ENCODE measurements at regions not wholly inside any gene's neighbourhood (a gene's known extent, or its start where the extent isn't known, plus 50 kb on each side); places are given as distances from the start of the nearest gene placed in this dataset.

DNA sequence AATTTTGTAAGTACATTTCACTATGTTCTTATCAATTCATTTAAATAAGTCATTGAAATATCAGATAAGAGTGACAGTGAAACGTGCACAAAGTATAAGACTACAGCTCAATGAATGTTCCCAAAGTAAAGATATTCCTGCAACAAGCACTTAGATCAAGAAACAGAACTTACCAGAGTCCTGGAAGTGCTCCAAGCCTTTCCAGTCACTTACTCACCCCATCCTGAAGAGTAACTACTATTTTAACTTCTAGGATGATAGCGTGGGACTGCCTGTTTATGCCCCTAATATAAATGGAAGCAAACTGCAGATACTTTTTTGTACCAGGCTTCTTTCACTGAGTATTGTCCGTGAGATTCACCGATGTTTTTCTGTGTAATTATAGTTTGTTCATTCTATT, 768.9 kb downstream of the SLC4A3 start:
- Histone ChIP-seq H3K4me3 (no peak overlapping the region), H3K27ac (no peak overlapping the region)
- TF ChIP-seq, protein P1, sequence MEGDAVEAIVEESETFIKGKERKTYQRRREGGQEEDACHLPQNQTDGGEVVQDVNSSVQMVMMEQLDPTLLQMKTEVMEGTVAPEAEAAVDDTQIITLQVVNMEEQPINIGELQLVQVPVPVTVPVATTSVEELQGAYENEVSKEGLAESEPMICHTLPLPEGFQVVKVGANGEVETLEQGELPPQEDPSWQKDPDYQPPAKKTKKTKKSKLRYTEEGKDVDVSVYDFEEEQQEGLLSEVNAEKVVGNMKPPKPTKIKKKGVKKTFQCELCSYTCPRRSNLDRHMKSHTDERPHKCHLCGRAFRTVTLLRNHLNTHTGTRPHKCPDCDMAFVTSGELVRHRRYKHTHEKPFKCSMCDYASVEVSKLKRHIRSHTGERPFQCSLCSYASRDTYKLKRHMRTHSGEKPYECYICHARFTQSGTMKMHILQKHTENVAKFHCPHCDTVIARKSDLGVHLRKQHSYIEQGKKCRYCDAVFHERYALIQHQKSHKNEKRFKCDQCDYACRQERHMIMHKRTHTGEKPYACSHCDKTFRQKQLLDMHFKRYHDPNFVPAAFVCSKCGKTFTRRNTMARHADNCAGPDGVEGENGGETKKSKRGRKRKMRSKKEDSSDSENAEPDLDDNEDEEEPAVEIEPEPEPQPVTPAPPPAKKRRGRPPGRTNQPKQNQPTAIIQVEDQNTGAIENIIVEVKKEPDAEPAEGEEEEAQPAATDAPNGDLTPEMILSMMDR (IDR thresholded peaks at IDR 0.05): no peak
- DNase-seq (ENCODE audit: low spot score): no peak

DNA sequence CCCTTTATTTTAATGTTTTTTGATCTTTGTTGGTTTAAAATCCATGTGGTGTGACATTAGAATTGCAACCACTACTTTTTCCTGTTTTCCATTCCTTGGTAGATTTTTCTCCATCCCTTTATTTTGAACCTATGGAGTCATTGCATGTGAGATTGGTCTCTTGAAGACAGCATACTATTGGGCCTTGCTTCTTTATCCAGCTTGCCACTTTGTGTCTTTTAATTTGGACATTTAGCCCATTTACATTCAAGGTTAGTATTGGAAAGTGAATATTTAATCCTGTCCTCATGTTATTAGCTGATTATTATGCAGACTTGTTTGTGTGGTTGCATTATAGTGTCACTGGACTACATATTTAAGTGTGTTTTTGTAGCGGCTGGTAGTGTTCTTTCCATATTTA, 782.9 kb downstream of the SLC4A3 start:
- H3K4me3 ChIP-seq: no peak overlapping the region
- TF ChIP-seq, protein P1 (IDR thresholded peaks at IDR 0.05): no peak
- DNase-seq (ENCODE audit: low spot score): no peak
- H3K27ac ChIP-seq: no peak overlapping the region

- Histone ChIP-seq H3K4me3 (no peak overlapping the region), H3K27ac (no peak overlapping the region)
- TF ChIP-seq, protein P1 (IDR thresholded peaks at IDR 0.05): no peak
- no peak for DNase-seq (ENCODE audit: low spot score)
These were observed 790.1 kb downstream of the SLC4A3 start for GRCh38 chr2:220417503-220417902.

GRCh38 chr2:220419647-220420046, 792.2 kb downstream of the SLC4A3 start:
- TF ChIP-seq, protein P1 (IDR thresholded peaks at IDR 0.05): no peak

DNA sequence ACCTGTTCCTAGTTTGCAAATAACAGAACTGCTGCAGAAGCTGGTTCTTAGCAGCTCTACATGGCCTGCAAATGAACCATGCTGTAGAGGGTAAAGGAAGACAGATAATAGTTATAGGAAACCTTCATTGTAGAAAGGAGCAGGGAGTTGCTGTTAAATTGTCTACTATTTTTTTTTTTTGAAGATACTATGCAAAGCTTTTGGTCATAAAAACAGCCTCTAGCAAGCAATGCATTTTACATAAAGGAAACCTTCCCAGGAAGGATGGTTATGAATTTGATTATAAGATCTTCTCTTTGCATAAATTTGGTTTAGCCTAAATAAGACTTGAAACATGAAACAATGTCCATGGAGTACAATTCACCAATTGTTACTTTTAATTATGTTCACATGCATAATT, 793.4 kb downstream of the SLC4A3 start:
- TF ChIP-seq, protein P1 (IDR thresholded peaks at IDR 0.05): no peak
- Histone ChIP-seq H3K27ac (no peak overlapping the region), H3K4me3 (no peak overlapping the region)
- no peak for DNase-seq (ENCODE audit: low spot score)

More at GRCh38 chr2:220419647-220420046, 792.2 kb downstream of the SLC4A3 start:
- Histone ChIP-seq H3K27ac (no peak overlapping the region), H3K4me3 (no peak overlapping the region)
- no peak for DNase-seq (ENCODE audit: low spot score)

GRCh38 chr2:220422676-220423075, 795.2 kb downstream of the SLC4A3 start:
- H3K27ac ChIP-seq: no peak overlapping the region
- DNase-seq (ENCODE audit: low spot score): no peak
- TF ChIP-seq, protein P1 (IDR thresholded peaks at IDR 0.05): no peak
- H3K4me3 ChIP-seq: no peak overlapping the region

DNA sequence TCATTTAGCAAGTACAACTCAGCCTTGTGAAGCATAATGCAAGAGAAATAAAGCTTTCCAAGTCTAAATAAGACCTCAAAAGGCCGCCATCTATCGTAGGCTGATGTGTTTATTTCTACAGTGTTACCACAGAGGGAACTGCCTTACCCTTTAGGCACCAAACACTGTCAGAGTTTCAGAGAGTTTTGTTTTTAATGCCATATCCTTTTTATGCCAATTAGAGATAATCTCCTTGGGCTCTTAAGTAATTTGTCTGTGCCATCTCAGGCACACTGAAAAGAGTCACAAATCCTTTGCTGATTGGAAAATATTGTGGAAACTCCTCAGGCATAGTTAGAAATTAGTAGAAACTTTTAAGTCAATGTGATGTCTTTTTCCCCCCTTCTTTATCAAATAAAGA, 797.1 kb downstream of the SLC4A3 start:
- H3K27ac ChIP-seq: no peak overlapping the region
- no peak overlapping the region for H3K4me3 ChIP-seq
- no peak for DNase-seq (ENCODE audit: low spot score)
- TF ChIP-seq, protein P1 (IDR thresholded peaks at IDR 0.05): no peak
